Body of pancreas (tissue), 4 donors: ENCODE measurements at regions not wholly inside any gene's neighbourhood (a gene's known extent, or its start where the extent isn't known, plus 50 kb on each side); places are given as distances from the start of the nearest gene placed in this dataset.

Experiments
- ATAC-seq: fragments of 150-250 bp; one replicate; pipeline ENCODE4 v1.9.1; 2016
- DNase-seq, 4 donors: peaks; one replicate each; pipeline ENCODE4 v3.0.0-alpha.2; 2019
- H3K27ac ChIP-seq, 4 donors: fragments of 200-600 bp; sonication (generic); 1 replicate in 3 of 4; 2 replicates in 1 of 4; pipeline versions ENCODE4 v1.5.1 to v1.6.1; 2016 to 2019; ENCODE audit warnings: mild to moderate bottlenecking in 1 of 4, mixed read lengths in 1 of 4, moderate library complexity in 1 of 4
- H3K27me3 ChIP-seq, 2 donors: fragments of 200-600 bp; sonication (generic); one replicate each; pipeline ENCODE4 v1.6.0; 2016; ENCODE audit warnings: mild to moderate bottlenecking in 1 of 2
- H3K36me3 ChIP-seq, 2 donors: fragments of 200-600 bp; sonication (generic); replicated peaks in 1 of 2; 2 replicates each; pipeline ENCODE4 v1.5.1; 2016; ENCODE audit warnings: low read depth in 2 of 2; ENCODE audit not compliant: insufficient read depth in 1 of 2
- H3K4me1 ChIP-seq: fragments of 200-600 bp; sonication (generic); one replicate; pipeline ENCODE4 v1.6.0; 2016
- H3K4me3 ChIP-seq, 2 donors: fragments of 200-600 bp; sonication (generic); 1 replicate in 1 of 2; 2 replicates in 1 of 2; pipeline ENCODE4 v1.5.1; 2016 to 2019
- H3K9me3 ChIP-seq, 3 donors: fragments of 200-600 bp; sonication (generic); 1 replicate in 2 of 3; 2 replicates in 1 of 3; pipeline ENCODE4 v1.5.1; 2016
- POLR2A ChIP-seq, 3 donors: fragments of 450-650 bp; IDR thresholded peaks; one replicate each; pipeline ENCODE4 v1.6.1; 2016; ENCODE audit warnings: antibody characterized with exemption in 3 of 3, mild to moderate bottlenecking in 2 of 3
- WGBS, 2 donors: methylation state at CpG; one replicate each; pipeline ENCODE4 v1.1.5; 2017; 5-methylcytosine and 5-hydroxymethylcytosine counted together
- intact Hi-C: fragments of 100-400 bp; cut with DNase I; formaldehyde crosslinking; loops from one replicate; pipeline ENCODE4 v1.15.1; 2023
- TF ChIP-seq, protein P1 (sequence below), 7 experiments: fragments of 450-650 bp in 4 of 7; fragments of 200-600 bp in 3 of 7; sonication (generic) in 3 of 7; IDR thresholded peaks; one replicate each; pipeline ENCODE4 v1.5.1; 2016 to 2019; ENCODE audit warnings: antibody characterized with exemption in 7 of 7

DNA sequence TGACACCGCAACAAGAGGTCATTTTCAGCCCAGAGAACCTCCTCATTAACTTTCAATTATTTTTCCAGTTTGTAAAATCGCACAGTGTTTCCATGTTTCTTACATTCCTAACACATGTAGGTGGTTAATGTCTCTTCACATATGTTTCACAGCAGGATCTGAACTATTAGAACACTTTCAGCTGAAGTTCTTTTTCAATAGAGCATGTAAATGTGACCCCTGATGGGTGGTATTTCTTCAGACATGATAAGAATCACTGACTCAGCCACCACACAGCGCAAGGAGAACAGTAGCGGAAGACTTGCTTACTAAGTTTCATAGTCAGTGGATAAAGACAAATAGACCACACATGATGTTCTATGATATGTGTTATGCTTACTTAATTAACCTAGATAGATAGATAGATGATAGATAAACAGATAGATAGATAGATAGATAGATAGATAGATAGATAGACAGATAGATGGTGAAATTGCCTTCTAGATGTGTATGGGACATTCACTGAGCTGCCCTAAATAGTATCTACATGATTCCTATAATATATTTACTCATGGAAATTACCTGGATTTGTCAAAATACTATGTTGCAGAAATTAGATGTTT, 1992.1 kb upstream of the NUDT12 start:
- no peak overlapping the region for H3K4me3 ChIP-seq
- no peaks in the 10 kb centered on the region for H3K9me3 ChIP-seq
- DNase-seq (no peak), ATAC-seq (no peak)
- no peaks in the 10 kb centered on the region for H3K4me1 ChIP-seq
- H3K27ac ChIP-seq, result no peak overlapping the region
- H3K36me3 ChIP-seq, result no peaks in the 10 kb centered on the region
- TF ChIP-seq, protein P1, sequence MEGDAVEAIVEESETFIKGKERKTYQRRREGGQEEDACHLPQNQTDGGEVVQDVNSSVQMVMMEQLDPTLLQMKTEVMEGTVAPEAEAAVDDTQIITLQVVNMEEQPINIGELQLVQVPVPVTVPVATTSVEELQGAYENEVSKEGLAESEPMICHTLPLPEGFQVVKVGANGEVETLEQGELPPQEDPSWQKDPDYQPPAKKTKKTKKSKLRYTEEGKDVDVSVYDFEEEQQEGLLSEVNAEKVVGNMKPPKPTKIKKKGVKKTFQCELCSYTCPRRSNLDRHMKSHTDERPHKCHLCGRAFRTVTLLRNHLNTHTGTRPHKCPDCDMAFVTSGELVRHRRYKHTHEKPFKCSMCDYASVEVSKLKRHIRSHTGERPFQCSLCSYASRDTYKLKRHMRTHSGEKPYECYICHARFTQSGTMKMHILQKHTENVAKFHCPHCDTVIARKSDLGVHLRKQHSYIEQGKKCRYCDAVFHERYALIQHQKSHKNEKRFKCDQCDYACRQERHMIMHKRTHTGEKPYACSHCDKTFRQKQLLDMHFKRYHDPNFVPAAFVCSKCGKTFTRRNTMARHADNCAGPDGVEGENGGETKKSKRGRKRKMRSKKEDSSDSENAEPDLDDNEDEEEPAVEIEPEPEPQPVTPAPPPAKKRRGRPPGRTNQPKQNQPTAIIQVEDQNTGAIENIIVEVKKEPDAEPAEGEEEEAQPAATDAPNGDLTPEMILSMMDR (IDR thresholded peaks at IDR 0.05), result no peak
- no peak for TF ChIP-seq POLR2A (IDR thresholded peaks at IDR 0.05)
- no peaks in the 10 kb centered on the region for H3K27me3 ChIP-seq
- intact Hi-C loops, result no loop called here
- 82 to 83% methylated on average over 4 of the region's 4 CpGs for WGBS, 2 donors

DNA sequence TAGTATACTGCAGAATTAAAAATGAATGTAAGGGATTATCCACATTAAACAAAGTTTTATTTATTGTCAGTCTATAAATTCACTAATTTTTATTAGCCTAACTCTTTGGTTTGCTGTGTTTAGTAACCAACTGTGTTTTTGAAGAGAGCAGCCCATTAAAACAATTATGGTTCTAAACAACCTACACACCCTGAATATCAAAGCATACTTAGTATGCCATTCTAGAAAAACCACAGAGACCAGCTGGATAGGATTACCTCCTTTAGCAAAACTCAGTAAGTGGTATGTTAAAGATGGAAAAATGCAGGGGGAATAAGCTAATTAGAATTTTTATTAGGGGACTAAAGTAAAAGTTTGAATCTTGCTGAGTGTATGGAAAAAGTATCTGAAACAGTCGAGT, 1981.7 kb upstream of the NUDT12 start:
- Histone ChIP-seq H3K4me1 (no peaks in the 10 kb centered on the region), H3K27ac (no peak overlapping the region), H3K27me3 (no peaks in the 10 kb centered on the region), H3K9me3 (no peaks in the 10 kb centered on the region), H3K4me3 (no peak overlapping the region), H3K36me3 (no peaks in the 10 kb centered on the region)
- 49 to 55% methylated on average over 1 of the region's 1 CpG for WGBS, 2 donors
- ATAC-seq (no peak), DNase-seq (no peak)
- intact Hi-C loops, result no loop called here
- TF ChIP-seq, protein P1 (IDR thresholded peaks at IDR 0.05), result no peak
- TF ChIP-seq POLR2A (IDR thresholded peaks at IDR 0.05), result no peak

- Histone ChIP-seq H3K27ac (no peak overlapping the region), H3K36me3 (no peaks in the 10 kb centered on the region), H3K27me3 (no peaks in the 10 kb centered on the region), H3K9me3 (no peaks in the 10 kb centered on the region), H3K4me1 (no peaks in the 10 kb centered on the region), H3K4me3 (no peak overlapping the region)
- DNase-seq (no peak), ATAC-seq (no peak)
- TF ChIP-seq POLR2A (IDR thresholded peaks at IDR 0.05), result no peak
- TF ChIP-seq, protein P1 (IDR thresholded peaks at IDR 0.05), result no peak
- intact Hi-C loops, result no loop called here
Measured at GRCh38 chr5:105536675-105537074, 1974.1 kb upstream of the NUDT12 start.

GRCh38 chr5:105530716-105531261, 1968.2 kb upstream of the NUDT12 start:
- Histone ChIP-seq H3K27ac (no peak overlapping the region), H3K4me3 (no peak overlapping the region), H3K36me3 (no peaks in the 10 kb centered on the region), H3K4me1 (no peaks in the 10 kb centered on the region), H3K9me3 (no peaks in the 10 kb centered on the region), H3K27me3 (no peaks in the 10 kb centered on the region)
- 43 to 63% methylated on average over 3 of the region's 3 CpGs for WGBS, 2 donors
- TF ChIP-seq POLR2A (IDR thresholded peaks at IDR 0.05), result no peak
- TF ChIP-seq, protein P1 (IDR thresholded peaks at IDR 0.05), result no peak
- DNase-seq (no peak), ATAC-seq (no peak)
- intact Hi-C loops, result no loop called here

DNA sequence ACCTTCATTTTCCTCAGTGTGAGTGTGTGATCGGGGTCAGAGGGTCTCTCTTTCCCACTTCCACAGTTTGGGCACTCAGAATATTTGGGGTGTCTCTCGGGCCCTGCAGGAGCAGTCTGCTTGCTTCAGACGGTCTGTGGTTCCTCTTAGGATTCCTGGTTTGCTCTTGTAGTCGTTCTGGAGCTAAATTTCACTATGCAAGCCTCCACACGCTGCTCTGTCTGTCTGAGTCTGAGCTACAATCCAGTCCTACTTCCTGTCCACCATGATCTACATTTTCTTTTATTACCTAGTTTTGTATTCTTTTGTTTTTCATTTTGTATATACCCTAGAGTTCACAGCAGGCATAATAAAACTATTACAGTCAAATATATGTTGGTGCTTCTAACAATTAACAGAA, 1967.3 kb upstream of the NUDT12 start:
- H3K9me3 ChIP-seq, result no peaks in the 10 kb centered on the region
- H3K36me3 ChIP-seq, result no peaks in the 10 kb centered on the region
- 44 to 47% methylated on average over 5 of the region's 5 CpGs for WGBS, 2 donors
- no peak overlapping the region for H3K4me3 ChIP-seq
- H3K4me1 ChIP-seq, result no peaks in the 10 kb centered on the region
- H3K27ac ChIP-seq, result no peak overlapping the region
- no peaks in the 10 kb centered on the region for H3K27me3 ChIP-seq
- ATAC-seq (no peak), DNase-seq (no peak)
- intact Hi-C loops, result no loop called here
- TF ChIP-seq, protein P1 (IDR thresholded peaks at IDR 0.05), result no peak
- no peak for TF ChIP-seq POLR2A (IDR thresholded peaks at IDR 0.05)
